HG02759 (cell line): ENCODE measurements at regions not wholly inside any gene's neighbourhood (a gene's known extent, or its start where the extent isn't known, plus 50 kb on each side); places are given as distances from the start of the nearest gene placed in this dataset.

ENCODE experiments used
- ATAC-seq: cut with Tn5 transposase; IDR thresholded peaks from one replicate; pipeline ENCODE4 v1.9.1; 2021; ENCODE audit warnings: mild to moderate bottlenecking, moderate library complexity; ENCODE audit not compliant: unreplicated experiment

DNA sequence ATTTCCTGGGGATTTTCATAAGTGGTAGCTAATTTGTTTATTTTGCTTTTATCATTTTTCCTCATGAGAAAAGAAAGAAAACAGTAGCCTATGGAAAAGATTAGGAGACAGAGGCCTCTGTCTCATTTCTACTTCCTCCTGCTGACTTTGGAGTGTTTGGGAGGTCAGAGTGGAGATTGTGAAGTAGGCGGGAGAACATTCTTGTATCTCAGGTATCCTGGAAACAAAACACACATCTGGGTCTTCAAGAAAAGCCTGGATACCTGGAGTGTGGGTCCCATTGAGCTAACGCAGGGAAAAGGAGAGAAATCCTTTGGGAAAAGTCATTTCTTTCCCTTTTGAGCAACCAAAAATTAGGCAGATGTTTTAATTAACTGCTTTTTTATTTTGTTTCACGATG is 161.5 kb upstream of the DMAC1 start:
- no peak for ATAC-seq

DNA sequence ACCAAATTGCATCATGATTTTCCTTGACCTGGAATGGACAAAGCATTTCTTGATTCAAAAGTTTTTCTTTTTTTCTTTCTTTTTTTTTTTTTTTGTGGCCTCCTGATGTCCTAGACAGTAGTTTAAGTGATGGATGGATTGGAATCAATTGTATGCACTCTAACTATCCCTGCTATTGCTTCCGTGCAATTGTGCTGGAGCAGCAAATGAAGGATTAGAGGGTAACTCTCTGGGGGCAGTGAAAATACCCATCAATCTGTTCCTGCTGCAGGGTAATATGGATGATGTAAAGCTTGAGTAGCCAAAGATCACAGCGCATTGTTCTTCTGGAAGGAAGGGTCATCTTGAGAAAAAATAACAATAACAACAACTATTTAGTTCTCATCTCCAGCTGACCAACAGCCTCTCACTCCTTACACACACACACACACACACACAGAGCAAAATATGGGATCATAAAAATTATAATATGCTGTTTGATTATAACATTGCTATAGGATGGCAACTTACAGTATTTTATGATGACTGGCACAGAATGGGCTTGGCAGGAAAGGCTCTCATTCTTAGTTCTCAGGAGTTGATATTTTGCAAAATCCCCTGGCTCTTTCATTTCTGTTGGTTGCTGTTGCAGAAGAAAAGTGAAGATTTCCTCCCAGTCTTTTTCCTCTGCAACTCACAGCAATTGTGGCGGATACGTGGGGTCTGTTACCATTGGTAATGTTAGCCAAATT is 160.9 kb upstream of the DMAC1 start:
- ATAC-seq: no peak

- no peak for ATAC-seq
Observed at GRCh38 chr9:7957803-7958202, 158.2 kb upstream of the DMAC1 start.

DNA sequence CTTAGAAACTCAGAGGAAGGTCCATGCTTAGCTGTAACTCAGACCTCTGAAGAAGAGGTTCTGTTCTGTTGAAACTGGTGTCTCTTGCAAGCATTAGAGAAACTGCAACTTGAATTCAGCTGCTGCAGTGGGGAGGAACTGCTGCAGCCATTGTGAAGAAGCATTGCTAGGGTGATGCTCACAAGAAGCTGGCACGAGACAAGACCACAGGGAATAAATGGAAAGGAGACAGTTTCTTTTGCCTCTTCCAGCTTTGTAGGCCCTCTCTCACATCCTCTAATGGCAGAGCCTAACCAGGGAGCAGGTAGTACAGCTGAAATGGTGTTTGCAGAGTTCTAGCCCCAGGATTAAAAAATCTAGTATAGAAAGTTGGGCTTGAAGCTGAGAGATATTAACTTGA is 148.0 kb upstream of the DMAC1 start:
- no peak for ATAC-seq

DNA sequence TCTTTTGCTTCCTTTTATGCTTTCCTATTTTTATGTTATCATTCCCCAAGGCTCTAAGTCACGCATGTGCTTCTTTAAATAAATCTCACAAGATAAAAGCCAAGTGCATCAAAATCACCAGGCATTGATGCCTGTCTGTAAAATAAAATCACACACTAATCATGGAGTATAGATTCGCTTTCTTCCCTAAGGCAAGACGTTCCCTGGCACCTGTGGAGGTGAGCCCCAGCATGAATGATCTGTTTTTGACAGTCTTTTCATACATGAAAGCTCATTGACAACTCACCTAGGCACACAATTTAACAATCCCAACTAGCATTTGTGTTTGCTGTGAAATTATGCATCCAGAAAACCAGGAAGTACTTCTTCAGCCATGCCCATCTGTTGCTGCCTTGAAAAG is 146.9 kb upstream of the DMAC1 start:
- ATAC-seq: no peak

- no peak for ATAC-seq
Observed at GRCh38 chr9:7944572-7944971, 145.0 kb upstream of the DMAC1 start.

DNA sequence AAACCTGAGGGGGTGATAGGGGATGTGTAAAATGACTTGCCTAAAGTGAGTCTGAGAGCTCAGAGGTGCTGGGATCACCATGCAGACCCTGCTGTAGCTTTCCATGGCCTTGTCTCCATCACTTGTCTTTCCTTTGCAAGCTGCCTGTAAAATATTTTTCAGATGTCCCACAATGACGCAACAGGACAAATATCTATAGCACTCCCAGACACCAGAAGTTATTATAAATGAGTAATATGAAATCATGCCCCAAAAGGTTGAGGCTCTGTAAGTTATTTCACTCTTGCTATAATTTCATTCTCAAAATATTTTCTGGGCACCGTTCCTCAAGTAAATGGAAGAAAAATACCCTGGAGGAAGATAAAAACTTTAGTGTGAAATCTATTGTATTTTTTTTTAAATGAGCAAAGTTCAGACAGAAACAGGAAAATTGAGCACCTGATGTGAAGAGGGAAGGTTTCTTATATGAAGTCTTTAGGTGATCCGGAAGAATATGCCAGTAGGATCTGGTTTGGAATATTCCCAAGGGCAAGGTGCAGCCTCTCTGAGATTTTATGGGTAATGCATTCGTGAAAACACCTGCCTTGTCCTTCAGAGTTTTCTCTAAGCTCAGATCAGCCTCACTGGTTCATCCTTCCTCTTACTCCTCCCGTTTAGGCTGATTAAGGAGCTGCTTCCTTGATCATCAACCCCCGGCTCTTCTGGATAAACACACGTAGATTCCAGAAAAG is 138.3 kb upstream of the DMAC1 start:
- ATAC-seq: no peak

DNA sequence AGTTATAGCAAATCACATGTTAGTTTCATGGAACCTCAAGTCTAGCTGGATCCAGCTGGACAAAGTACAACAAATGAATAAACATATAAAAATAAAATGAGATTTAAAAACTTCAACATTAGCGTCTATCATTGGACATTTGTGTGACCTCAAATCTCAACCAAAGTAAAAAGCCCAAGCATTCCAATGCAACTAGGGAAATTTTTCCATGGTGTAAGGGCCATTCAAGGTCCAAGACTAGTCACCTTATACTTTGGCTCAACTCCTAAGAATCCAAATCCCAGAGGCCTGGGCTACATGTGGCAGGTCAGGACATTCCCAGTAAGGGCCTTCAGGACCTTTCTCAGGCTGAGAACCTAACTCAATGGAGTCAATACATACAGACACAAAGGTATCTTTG is 137.4 kb upstream of the DMAC1 start:
- no peak for ATAC-seq

GRCh38 chr9:7936163-7936562 is 136.6 kb upstream of the DMAC1 start:
- no peak for ATAC-seq

- no peak for ATAC-seq
Observed at GRCh38 chr9:7935681-7936080, 136.1 kb upstream of the DMAC1 start.

DNA sequence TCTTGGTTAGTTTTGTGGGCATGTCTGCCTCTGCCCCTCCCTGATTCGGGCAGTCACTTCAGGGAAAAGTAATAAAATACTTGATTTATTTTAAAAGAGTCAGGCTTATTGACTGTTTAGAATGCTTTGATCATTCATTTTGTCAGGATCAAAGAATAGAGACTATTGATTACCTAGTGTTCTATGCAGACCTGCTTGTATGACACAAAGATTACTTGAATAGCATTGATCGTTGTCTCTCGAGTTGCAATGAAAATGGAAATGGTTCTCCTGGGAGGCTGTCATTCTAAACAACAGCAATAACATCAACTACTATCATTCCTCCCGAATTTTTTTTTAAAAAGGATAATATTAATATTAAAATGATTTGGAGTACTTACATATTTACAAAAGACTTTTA is 133.2 kb upstream of the DMAC1 start:
- ATAC-seq: no peak

DNA sequence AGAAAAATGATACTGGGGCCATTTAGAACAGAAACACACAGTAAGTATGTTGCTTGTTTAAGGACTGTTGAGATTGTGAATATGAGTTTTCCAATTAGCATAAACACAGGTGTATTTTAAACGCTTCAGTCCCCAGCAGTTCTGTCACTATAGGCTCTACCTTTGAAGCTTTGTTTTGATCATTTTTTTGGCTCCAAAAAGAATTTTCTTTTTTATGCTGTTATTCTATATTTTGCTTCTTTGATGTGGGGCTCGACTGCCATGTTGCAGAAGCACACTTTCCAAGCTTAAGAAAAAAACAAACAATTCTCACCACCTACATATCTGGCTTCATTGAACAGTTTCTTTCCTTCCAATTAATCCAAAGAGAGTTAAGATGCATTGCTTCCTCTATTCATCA is 131.0 kb upstream of the DMAC1 start:
- ATAC-seq: no peak

GRCh38 chr9:7921545-7922197 is 122.1 kb upstream of the DMAC1 start:
- ATAC-seq: no peak

- ATAC-seq: no peak
Observed at GRCh38 chr9:7912037-7912535, 112.5 kb upstream of the DMAC1 start.

DNA sequence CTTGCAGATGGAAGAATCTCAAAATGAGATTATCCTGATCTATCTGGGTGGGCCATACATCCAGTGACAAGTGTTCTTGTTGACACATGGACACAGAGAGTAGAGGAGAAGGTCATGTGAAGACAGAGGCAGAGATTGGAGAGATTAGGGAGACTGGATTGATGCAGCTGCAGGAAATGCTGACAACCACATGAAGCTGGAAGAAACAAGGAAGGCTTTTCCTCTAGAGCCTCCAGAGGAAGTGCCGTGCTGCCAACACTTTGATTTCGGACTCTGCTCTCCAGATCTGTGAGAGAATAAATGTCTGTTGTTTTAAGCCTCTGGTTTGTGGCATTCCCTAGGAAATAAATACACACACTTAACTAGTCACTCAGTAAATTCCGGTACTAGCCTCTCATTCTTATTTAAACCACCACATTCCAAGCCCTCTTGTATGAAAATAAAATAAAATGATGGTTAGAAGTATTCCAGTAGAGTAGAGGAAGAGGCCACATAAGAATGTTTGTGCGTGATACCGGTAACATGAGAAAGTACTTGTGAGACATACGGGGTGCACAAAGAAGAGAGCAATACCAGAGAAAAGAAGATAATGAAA is 110.9 kb upstream of the DMAC1 start:
- no peak for ATAC-seq

GRCh38 chr9:7909537-7909936 is 110.0 kb upstream of the DMAC1 start:
- ATAC-seq: no peak

DNA sequence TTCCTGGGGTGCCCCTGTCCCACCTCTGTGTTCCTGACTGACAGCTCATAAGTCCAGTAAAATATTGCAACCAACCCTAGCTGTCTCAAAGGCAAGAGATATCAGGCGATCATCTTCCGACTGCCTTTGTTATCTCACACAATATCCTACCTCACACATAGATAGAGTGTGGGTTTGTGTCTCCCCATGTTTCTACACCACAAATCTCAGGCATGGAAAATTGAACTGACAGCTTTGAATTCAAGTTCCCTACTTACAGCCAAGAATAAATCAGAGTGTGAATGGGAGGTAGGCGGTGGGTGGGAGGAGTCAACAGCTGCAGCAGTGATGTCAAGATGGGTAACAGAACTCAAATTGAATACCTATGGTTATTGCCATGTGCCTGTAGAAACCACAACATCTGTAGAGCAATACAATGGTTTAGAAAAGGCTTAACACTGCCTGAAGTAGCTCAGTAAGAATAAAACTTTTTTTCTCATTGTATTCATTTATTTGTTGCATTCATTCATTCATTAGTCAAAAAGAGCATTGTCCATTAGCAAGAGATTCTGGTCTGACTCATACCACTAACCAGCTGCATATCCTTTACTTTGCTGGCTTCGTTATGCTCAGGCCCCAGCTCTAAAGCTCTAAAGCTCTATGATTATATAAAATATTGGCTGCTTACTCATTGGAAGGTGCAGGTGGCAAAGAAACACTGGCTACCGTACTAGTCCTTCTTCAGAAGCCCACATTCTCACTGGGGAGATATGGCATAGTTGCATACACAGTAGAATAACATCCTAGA is 108.2 kb upstream of the DMAC1 start:
- ATAC-seq: no peak

DNA sequence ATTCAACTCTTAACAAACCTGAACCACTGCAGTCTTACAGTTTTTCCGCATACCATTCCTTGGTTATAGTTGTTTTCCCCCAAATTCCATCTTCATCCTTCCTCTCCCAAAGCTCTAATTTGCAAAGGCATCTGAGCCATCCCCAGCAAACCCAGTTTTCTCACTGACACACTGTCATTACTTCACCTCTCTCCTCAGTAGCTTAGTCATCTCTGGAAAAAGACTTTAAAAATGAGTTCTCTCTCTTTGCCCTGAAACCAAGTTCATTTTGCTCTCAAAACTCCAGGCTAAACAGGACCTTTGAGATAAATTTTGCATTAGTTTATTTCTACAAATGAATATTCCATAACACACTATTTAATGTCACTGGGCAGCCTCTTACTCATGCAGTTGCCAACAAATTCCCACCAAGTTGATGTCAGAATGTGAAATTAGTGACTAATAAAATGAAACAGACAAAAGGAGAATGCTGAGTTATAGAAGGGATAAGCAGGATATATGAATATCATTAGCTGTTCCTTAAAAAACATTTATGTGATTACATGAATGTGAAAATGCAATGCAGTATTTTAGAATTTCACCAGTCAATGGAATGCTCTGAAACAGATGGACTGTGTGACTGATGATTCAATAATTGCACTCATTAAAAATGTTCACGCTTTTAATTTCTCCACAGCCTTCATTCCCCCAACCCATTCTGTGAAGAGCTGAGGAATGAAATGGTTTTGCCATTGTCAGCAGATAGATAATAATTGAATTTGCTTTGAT is 107.4 kb upstream of the DMAC1 start:
- no peak for ATAC-seq

DNA sequence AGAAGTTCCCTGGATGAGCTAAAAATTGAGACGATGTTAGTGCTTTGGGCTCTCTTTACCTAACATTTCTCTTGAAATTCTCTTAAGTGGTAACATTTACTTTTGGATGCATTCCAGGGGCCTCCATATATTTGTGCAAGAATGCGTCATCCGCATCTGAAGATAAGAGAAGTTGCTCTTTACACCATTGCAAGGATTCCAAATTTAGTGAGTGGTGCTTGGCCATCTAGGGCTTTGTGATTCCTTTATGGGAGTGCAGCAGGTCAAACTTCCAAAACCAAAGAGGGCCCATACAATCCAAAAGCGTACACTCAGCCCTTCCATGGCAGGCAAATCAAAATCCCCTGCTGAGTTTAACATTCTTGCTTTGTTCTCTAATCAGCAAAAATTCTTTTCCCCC is 102.0 kb upstream of the DMAC1 start:
- ATAC-seq: no peak

- no peak for ATAC-seq
Observed at GRCh38 chr9:7900541-7900940, 101.0 kb upstream of the DMAC1 start.
